HepG2 (cell line): ENCODE measurements at regions not wholly inside any gene's neighbourhood (a gene's known extent, or its start where the extent isn't known, plus 50 kb on each side); places are given as distances from the start of the nearest gene placed in this dataset.

Experiments used
- BRD4 ChIP-seq: sonication (generic); formaldehyde crosslinking; IDR thresholded peaks from 2 replicates; pipeline ENCODE4 v1.4.0; 2020; ENCODE audit warnings: missing genetic modification reagents
- DR1 ChIP-seq: sonication (generic); formaldehyde crosslinking; IDR thresholded peaks from 2 replicates; pipeline ENCODE4 v1.8.0; 2021; ENCODE audit warnings: mild to moderate bottlenecking, missing genetic modification reagents, inconsistent platforms
- HOMEZ ChIP-seq: IDR thresholded peaks from 2 replicates; pipeline ENCODE4 v1.6.1; 2016; ENCODE audit warnings: low read depth
- TIGD3 ChIP-seq: sonication (generic); formaldehyde crosslinking; IDR thresholded peaks from 2 replicates; pipeline ENCODE4 v1.5.1; 2020; ENCODE audit warnings: mild to moderate bottlenecking, missing genetic modification reagents, borderline replicate concordance
- YEATS2 ChIP-seq: sonication (generic); formaldehyde crosslinking; IDR thresholded peaks from 2 replicates; pipeline ENCODE4 v1.4.0; 2020; ENCODE audit warnings: missing genetic modification reagents, borderline replicate concordance
- ZMYM2 ChIP-seq: sonication (generic); formaldehyde crosslinking; IDR thresholded peaks from 2 replicates; pipeline ENCODE4 v1.8.0; 2022; ENCODE audit warnings: mild to moderate bottlenecking, missing genetic modification reagents
- ZNF124 ChIP-seq: sonication (generic); formaldehyde crosslinking; IDR thresholded peaks from 2 replicates; pipeline ENCODE4 v1.4.0; 2020; ENCODE audit warnings: missing genetic modification reagents
- ZNF17 ChIP-seq: sonication (generic); formaldehyde crosslinking; IDR thresholded peaks from 2 replicates; pipeline ENCODE4 v1.5.0; 2020; ENCODE audit warnings: mild to moderate bottlenecking, missing genetic modification reagents
- ZNF296 ChIP-seq: sonication (generic); formaldehyde crosslinking; conservative IDR thresholded peaks from 2 replicates; pipeline ENCODE4 v1.5.0; 2020; ENCODE audit warnings: mild to moderate bottlenecking, missing genetic modification reagents
- ZNF605 ChIP-seq: sonication (generic); formaldehyde crosslinking; IDR thresholded peaks from 2 replicates; pipeline ENCODE4 v1.8.0; 2022; ENCODE audit warnings: mild to moderate bottlenecking, missing genetic modification reagents
- ZNF781 ChIP-seq: sonication (generic); formaldehyde crosslinking; IDR thresholded peaks from 2 replicates; pipeline ENCODE4 v1.5.1; 2020; ENCODE audit warnings: borderline replicate concordance, mild to moderate bottlenecking, missing genetic modification reagents; ENCODE audit errors: not compliant biosample characterization

GRCh38 chr1:2929335-2929734 lies 91.9 kb upstream of the ACTRT2 start (continued):
- no peak for TF ChIP-seq ZMYM2 (CRISPR knock-in tag)
- no peak for TF ChIP-seq BRD4
- no peak for TF ChIP-seq ZNF124 (CRISPR knock-in tag)
- TF ChIP-seq ZNF17 (CRISPR knock-in tag): no peak
- TF ChIP-seq ZNF781 (CRISPR knock-in tag): no peak
- no peak for TF ChIP-seq YEATS2 (CRISPR knock-in tag)
- no peak for TF ChIP-seq ZNF296 (CRISPR knock-in tag)
- TF ChIP-seq HOMEZ (CRISPR knock-in tag): no peak
- no peak for TF ChIP-seq TIGD3
- no peak for TF ChIP-seq ZNF605 (CRISPR knock-in tag)
- TF ChIP-seq DR1 (CRISPR knock-in tag): no peak
